Cardiac fibroblast (primary cell): ENCODE measurements at regions not wholly inside any gene's neighbourhood (a gene's known extent, or its start where the extent isn't known, plus 50 kb on each side); places are given as distances from the start of the nearest gene placed in this dataset.

ENCODE experiments used
- DNase-seq, 2 donors: peaks; one replicate each; pipeline versions ENCODE4 v3.0.0 to v3.0.0-alpha.2; 2010; ENCODE audit warnings: low read depth in 2 of 2
- H3K4me3 ChIP-seq, 2 donors: replicated peaks in 1 of 2; 1 replicate in 1 of 2; 2 replicates in 1 of 2; pipeline ENCODE4 v1.5.1; 2011; ENCODE audit warnings: low read depth in 2 of 2, low read length in 2 of 2, mild to moderate bottlenecking in 2 of 2, moderate library complexity in 1 of 2
- TF ChIP-seq, protein P1 (sequence below): IDR thresholded peaks from one replicate; pipeline ENCODE4 v1.5.1; 2011; ENCODE audit warnings: low read depth, mild to moderate bottlenecking, low read length, inconsistent platforms

DNA sequence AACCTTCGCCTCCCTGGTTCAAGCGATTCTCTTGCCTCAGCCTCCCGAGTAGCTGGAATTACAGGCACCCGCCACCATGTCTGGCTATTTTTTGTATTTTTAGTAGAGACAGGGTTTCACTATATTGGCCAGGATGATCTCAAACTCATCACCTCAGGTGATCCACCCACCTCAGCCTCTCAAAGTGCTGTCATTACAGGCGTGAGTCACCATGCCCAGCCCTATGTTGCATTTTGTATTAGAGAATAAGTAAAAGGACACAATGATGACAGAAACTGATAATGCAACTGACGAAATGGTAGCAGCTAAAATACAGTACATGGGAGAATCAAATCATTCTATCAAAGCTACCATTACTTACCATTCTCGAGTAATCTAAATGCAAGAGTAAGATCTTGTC lies 276.7 kb downstream of the DSEL start:
- H3K4me3 ChIP-seq: no peak overlapping the region
- TF ChIP-seq, protein P1, sequence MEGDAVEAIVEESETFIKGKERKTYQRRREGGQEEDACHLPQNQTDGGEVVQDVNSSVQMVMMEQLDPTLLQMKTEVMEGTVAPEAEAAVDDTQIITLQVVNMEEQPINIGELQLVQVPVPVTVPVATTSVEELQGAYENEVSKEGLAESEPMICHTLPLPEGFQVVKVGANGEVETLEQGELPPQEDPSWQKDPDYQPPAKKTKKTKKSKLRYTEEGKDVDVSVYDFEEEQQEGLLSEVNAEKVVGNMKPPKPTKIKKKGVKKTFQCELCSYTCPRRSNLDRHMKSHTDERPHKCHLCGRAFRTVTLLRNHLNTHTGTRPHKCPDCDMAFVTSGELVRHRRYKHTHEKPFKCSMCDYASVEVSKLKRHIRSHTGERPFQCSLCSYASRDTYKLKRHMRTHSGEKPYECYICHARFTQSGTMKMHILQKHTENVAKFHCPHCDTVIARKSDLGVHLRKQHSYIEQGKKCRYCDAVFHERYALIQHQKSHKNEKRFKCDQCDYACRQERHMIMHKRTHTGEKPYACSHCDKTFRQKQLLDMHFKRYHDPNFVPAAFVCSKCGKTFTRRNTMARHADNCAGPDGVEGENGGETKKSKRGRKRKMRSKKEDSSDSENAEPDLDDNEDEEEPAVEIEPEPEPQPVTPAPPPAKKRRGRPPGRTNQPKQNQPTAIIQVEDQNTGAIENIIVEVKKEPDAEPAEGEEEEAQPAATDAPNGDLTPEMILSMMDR: no peak

DNA sequence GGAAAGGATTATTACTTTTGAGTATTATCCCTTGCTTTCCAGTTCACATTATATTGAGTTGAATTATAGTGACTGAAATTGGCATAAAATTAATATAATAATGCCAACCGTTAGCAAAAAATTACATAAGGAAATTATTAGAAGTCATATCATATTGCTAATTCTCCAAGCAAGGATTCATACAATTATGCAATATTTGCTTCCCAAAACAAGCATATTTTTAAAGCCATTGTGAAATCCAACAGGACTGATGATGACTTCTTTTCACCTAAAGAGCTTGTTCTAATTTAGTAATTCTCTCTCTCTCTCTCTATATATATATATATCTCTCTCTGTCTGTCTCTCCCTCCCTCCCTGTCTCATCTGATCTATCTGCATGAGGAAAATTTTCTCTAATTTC lies 283.5 kb downstream of the DSEL start:
- DNase-seq: peak; percentile 30 to 74
- no peak overlapping the region for H3K4me3 ChIP-seq
- TF ChIP-seq, protein P1: no peak

More for the DNA sequence above, 276.7 kb downstream of the DSEL start:
- DNase-seq: no peak

DNA sequence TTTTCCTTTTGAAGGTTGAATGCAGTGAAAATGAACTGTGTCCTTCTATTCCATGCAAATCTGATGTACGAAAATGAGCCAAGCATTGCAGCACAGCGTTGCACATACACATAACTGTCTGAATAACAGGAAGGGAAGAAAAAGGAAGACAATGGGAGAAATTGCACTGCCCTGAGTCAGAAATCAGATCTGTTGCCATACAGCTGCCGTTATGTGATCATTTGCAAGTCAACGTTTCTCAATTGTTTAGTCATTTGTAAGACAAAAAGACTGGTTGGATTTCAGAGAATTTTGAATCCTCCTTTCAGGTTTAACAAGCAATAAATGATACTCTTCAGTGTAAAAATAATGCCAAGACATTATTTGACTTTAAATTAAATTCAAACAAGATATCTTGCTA lies 284.1 kb downstream of the DSEL start:
- TF ChIP-seq, protein P1: no peak
- DNase-seq: peak; percentile 71 to 99
- no peak overlapping the region for H3K4me3 ChIP-seq

DNA sequence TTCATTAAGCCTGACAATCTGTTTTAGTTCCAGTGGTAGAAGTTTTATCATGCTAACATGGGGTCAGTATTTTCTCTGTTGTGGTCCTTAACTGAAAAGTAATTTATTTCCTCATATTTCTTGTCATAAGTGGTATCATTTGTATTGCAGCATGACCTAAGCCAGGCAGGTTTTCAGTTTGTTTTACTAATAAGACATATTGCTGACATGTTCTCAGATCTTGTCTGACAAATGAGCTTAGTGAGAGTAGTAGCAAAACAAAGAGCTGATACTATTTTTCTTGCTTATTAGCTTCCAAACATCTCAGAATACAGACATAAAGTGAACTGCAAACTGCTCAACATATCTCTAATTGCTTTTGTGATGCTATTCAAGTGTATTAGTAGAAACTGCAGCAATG lies 293.6 kb downstream of the DSEL start:
- TF ChIP-seq, protein P1: no peak
- H3K4me3 ChIP-seq: no peak overlapping the region
- DNase-seq: no peak

DNA sequence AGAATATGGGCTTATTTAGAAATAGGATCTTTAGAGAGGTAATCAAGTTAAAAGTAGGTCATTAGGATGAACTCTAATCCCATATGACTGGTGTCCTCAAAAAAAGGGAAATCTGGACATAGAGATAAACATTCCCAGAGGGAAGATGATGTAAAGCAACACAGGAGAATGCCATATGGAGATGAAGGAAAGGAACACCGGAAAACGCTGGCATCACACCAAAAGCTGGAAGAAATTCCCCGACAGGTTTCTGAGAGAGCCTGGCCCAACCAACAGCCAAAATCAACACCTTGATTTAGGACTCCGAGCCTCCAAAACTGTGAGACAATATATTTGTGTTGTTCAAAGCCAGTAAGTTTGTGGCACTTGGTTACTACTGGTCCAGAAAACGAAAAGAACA lies 296.7 kb downstream of the DSEL start:
- TF ChIP-seq, protein P1: no peak
- no peak overlapping the region for H3K4me3 ChIP-seq
- no peak for DNase-seq

DNA sequence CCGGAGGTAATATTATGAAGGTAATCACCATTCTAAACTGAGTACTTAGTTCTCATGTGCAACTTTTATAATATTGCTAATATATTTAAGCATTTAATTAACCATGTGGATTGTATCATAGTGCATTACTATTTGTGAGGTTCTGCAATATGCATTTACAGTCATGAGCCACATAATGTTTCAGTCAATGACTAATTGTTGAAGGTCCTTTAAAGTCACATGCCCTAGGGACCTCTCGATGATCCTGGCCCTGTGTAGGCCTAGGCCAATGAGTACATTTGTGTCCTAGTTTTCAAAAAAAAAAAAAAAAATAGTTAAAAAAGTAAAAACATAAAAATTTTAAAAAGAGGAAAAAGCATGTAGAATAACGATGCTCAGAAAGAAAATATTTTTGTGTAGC lies 298.0 kb downstream of the DSEL start:
- DNase-seq: peak in 1 of 2 donors; percentile 51
- H3K4me3 ChIP-seq: no peak overlapping the region

DNA sequence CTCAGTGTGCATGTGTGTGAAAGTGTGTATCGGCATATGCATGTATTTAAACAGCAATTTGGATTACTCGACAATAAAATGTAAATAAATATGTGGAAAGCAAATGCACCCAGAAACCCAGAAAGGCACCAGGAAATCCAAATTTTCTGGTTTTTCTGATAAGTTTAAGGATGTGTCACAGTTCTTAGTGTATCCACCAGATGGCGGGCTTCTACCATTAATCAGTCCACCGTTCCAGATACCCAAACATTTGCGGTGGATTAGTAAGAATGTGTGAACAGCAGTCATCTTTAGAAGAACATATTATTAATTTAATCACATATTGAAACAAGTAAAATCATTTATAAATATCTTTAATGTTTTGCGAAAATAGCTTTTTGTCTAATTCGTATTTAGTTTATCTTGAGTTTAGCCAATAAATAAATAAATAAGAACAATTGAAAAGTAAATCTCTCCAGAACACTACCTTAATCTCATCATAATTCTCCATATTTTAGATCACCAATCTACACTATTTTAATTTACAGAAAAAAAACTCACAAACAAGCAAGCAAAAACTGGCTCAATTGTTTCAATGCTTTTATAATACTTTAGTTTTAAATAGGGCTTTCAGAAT lies 298.9 kb downstream of the DSEL start:
- no peak overlapping the region for H3K4me3 ChIP-seq
- DNase-seq: peak; percentile 82 to 89
- TF ChIP-seq, protein P1: peak; percentile 44

More for the DNA sequence above, 298.0 kb downstream of the DSEL start:
- TF ChIP-seq, protein P1: no peak
